ENCODE measurements at regions not wholly inside any gene's neighbourhood (a gene's known extent, or its start where the extent isn't known, plus 50 kb on each side); places are given as distances from the start of the nearest gene placed in this dataset.
A peak's percentile ranks its signal among the peaks of the same experiment; 100 is the strongest.
"Not testable (repeated sequence)": the region's sequence is repeated elsewhere in the genome, so short reads cannot be mapped to it uniquely, and the experiment has no call there.

DNA sequence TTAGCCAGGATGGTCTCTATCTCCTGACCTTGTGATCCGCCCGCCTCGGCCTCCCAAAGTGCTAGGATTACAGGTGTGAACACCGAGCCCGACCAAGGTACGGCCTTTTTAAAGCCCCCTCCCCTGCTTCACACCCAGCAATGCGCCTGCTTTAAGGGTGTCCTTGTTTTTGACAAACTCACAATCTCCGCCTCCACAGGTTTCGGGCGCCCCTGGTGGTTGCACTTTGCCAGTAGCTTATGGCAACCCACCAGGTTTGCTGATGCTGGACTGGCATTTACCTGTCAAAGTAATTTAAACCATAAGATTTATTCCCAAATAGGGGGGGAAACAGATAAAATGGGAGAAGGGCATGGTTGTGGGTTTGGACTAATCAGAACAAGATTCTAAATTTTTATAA lies 883.6 kb downstream of the SPATA31A7 start:
- H3K4me3 ChIP-seq (replicated peaks in 1 of 3; ENCODE audit: insufficient read depth in 1 of 3, low read depth in 2 of 3, low read length in 3 of 3); H3K79me2 ChIP-seq (ENCODE audit: insufficient read depth, low read length); H3K27me3 ChIP-seq (ENCODE audit: control insufficient read depth in 1 of 2, insufficient read depth in 2 of 2, low read length in 2 of 2); H4K20me1 ChIP-seq (ENCODE audit: insufficient read depth, low read length); POLR2A ChIA-PET; in situ Hi-C loops (cut with HindIII; ENCODE audit: extremely low pct_ligation_motif_present, low pct_unique_long_range_greater_than_20kb); FAIRE-seq; H3K4me1 ChIP-seq (ENCODE audit: insufficient read depth, low read length); H3K36me3 ChIP-seq (replicated peaks in 1 of 2; ENCODE audit: control insufficient read depth in 1 of 2, insufficient read depth in 2 of 2, low read length in 2 of 2); intact Hi-C loops (cut with micrococcal nuclease; ENCODE audit: unreplicated experiment); BruUV-seq (replicated peaks); H3K27ac ChIP-seq (ENCODE audit: extremely low read length, insufficient read depth, low read length); H3K9ac ChIP-seq (ENCODE audit: insufficient read depth, low read depth, low read length); H3K4me2 ChIP-seq (ENCODE audit: low read depth, low read length); H3K9me3 ChIP-seq (ENCODE audit: low read length); DNase-seq (ENCODE audit: low spot score); CTCF ChIA-PET (ENCODE audit: low intra/inter-chr PET ratio, low total read pairs); H2AFZ ChIP-seq (ENCODE audit: low read length): not testable (repeated sequence)
- peak; percentile 78 for ATAC-seq
- no CpG with 5 or more reads among the region's 10 CpGs for WGBS (ENCODE audit: low lambda C conversion rate)

DNA sequence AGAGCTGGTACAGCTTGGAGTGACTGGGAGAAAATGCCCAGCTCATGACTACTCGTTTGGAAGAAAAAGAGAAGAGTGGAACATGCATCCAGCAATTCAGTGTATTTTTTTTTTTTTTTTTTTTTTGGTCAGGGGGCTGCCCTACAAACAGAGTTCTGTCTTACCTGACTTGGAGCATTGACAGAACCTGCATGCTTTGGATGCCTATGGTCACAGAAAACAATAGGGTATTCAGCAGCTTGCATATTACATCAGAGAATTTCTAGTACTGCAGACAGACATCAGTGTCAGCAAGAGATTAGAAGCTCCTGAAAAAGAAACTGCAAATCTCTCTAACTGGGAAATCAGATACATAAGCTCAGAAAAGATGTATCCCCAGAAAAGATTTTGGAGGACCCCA lies 894.4 kb downstream of the SPATA31A7 start:
- H3K27ac ChIP-seq (ENCODE audit: extremely low read length, insufficient read depth, low read length); H3K9me3 ChIP-seq (ENCODE audit: low read length); FAIRE-seq; H3K4me1 ChIP-seq (ENCODE audit: insufficient read depth, low read length); H2AFZ ChIP-seq (ENCODE audit: low read length); DNase-seq (ENCODE audit: low spot score); H4K20me1 ChIP-seq (ENCODE audit: insufficient read depth, low read length); H3K4me3 ChIP-seq (replicated peaks in 1 of 3; ENCODE audit: insufficient read depth in 1 of 3, low read depth in 2 of 3, low read length in 3 of 3); in situ Hi-C loops (cut with HindIII; ENCODE audit: extremely low pct_ligation_motif_present, low pct_unique_long_range_greater_than_20kb); intact Hi-C loops (cut with micrococcal nuclease; ENCODE audit: unreplicated experiment); H3K79me2 ChIP-seq (ENCODE audit: insufficient read depth, low read length); H3K4me2 ChIP-seq (ENCODE audit: low read depth, low read length); H3K36me3 ChIP-seq (replicated peaks in 1 of 2; ENCODE audit: control insufficient read depth in 1 of 2, insufficient read depth in 2 of 2, low read length in 2 of 2); H3K27me3 ChIP-seq (ENCODE audit: control insufficient read depth in 1 of 2, insufficient read depth in 2 of 2, low read length in 2 of 2); H3K9ac ChIP-seq (ENCODE audit: insufficient read depth, low read depth, low read length); BruUV-seq (replicated peaks); POLR2A ChIA-PET; CTCF ChIA-PET (ENCODE audit: low intra/inter-chr PET ratio, low total read pairs): not testable (repeated sequence)
- WGBS (ENCODE audit: low lambda C conversion rate): no CpG with 5 or more reads among the region's 1 CpG
- ATAC-seq: peak; percentile 87

DNA sequence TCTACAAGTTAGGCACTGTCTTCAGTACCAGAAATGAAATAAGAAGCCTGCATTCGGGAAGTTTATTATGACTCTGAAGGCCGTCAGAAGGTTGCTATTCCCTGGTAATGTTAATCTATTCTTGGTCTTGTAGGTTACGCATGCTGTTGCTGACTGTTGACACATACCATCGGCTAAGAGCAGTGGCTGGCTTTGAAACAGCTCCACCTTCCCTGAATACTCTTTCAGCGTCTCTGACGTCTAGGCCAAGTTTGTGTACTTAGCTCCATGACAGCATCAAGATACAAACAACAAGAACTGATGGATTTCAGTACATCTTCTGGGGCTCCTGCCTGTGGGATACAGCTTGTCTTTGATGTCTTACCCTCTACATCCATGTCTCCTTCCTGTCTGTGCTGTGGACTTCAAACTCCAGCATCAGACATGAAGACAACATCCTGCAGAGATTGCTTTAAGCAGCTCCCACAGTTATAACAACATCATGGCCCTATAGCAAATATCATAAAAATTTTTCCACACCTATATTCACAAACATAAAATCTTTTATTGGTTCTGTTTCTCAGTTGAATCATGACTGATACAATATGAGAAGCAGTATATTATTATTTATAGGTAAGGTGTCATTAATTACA lies 906.0 kb downstream of the SPATA31A7 start:
- DNase-seq (ENCODE audit: low spot score); H3K9me3 ChIP-seq (ENCODE audit: low read length); POLR2A ChIA-PET; FAIRE-seq; H2AFZ ChIP-seq (ENCODE audit: low read length); intact Hi-C loops (cut with micrococcal nuclease; ENCODE audit: unreplicated experiment); H3K27ac ChIP-seq (ENCODE audit: extremely low read length, insufficient read depth, low read length); CTCF ChIA-PET (ENCODE audit: low intra/inter-chr PET ratio, low total read pairs); H3K4me2 ChIP-seq (ENCODE audit: low read depth, low read length); H4K20me1 ChIP-seq (ENCODE audit: insufficient read depth, low read length); H3K36me3 ChIP-seq (replicated peaks in 1 of 2; ENCODE audit: control insufficient read depth in 1 of 2, insufficient read depth in 2 of 2, low read length in 2 of 2); H3K4me1 ChIP-seq (ENCODE audit: insufficient read depth, low read length); BruUV-seq (replicated peaks); H3K4me3 ChIP-seq (replicated peaks in 1 of 3; ENCODE audit: insufficient read depth in 1 of 3, low read depth in 2 of 3, low read length in 3 of 3); in situ Hi-C loops (cut with HindIII; ENCODE audit: extremely low pct_ligation_motif_present, low pct_unique_long_range_greater_than_20kb); H3K9ac ChIP-seq (ENCODE audit: insufficient read depth, low read depth, low read length); ATAC-seq; H3K27me3 ChIP-seq (ENCODE audit: control insufficient read depth in 1 of 2, insufficient read depth in 2 of 2, low read length in 2 of 2); H3K79me2 ChIP-seq (ENCODE audit: insufficient read depth, low read length): not testable (repeated sequence)
- WGBS (ENCODE audit: low lambda C conversion rate): no CpG with 5 or more reads among the region's 6 CpGs

DNA sequence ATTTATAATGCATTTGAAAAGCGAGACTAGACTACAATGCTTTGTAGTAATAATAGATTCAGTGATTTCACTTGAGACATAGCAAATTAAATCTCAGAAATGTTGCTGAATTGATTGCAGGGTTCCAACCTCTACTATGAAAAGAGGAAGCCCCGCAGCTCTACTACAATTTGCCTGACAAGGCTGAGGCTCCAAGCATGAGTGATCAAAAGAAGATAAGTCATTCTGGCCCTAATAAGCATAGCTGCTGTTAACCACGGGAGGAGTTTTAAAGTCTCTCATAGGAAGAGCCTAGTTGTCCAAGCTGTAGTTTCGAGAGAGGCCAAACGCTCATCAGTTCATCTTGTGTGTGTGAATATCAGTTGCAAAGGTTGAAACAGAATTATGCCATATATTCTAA lies 920.6 kb downstream of the SPATA31A7 start:
- ATAC-seq; H3K4me1 ChIP-seq (ENCODE audit: insufficient read depth, low read length); in situ Hi-C loops (cut with HindIII; ENCODE audit: extremely low pct_ligation_motif_present, low pct_unique_long_range_greater_than_20kb); POLR2A ChIA-PET; H3K9me3 ChIP-seq (ENCODE audit: low read length); H3K27ac ChIP-seq (ENCODE audit: extremely low read length, insufficient read depth, low read length); intact Hi-C loops (cut with micrococcal nuclease; ENCODE audit: unreplicated experiment); FAIRE-seq; H3K9ac ChIP-seq (ENCODE audit: insufficient read depth, low read depth, low read length); H3K79me2 ChIP-seq (ENCODE audit: insufficient read depth, low read length); H3K27me3 ChIP-seq (ENCODE audit: control insufficient read depth in 1 of 2, insufficient read depth in 2 of 2, low read length in 2 of 2); H3K4me2 ChIP-seq (ENCODE audit: low read depth, low read length); DNase-seq (ENCODE audit: low spot score); H3K4me3 ChIP-seq (replicated peaks in 1 of 3; ENCODE audit: insufficient read depth in 1 of 3, low read depth in 2 of 3, low read length in 3 of 3); H4K20me1 ChIP-seq (ENCODE audit: insufficient read depth, low read length); H2AFZ ChIP-seq (ENCODE audit: low read length); BruUV-seq (replicated peaks); CTCF ChIA-PET (ENCODE audit: low intra/inter-chr PET ratio, low total read pairs); H3K36me3 ChIP-seq (replicated peaks in 1 of 2; ENCODE audit: control insufficient read depth in 1 of 2, insufficient read depth in 2 of 2, low read length in 2 of 2): not testable (repeated sequence)
- 46% methylated on average over 3 of the region's 5 CpGs for WGBS (ENCODE audit: low lambda C conversion rate)

All from HepG2 (cell line).